ENCODE measurements at regions not wholly inside any gene's neighbourhood (a gene's known extent, or its start where the extent isn't known, plus 50 kb on each side); places are given as distances from the start of the nearest gene placed in this dataset.

- Histone ChIP-seq H3K9me3 (no peaks in the 10 kb centered on the region), H3K36me3 (ENCODE audit: insufficient read depth in 1 of 2, low read depth in 1 of 2) (no peaks in the 10 kb centered on the region), H3K4me3 (no peak overlapping the region), H3K27ac (no peak overlapping the region), H3K27me3 (ENCODE audit: insufficient read depth in 3 of 3, low read length in 2 of 3) (no peaks in the 10 kb centered on the region), H3K4me1 (no peaks in the 10 kb centered on the region)
- TF ChIP-seq CTCF (IDR thresholded peaks at IDR 0.05) = no peak
- ATAC-seq (no peak), DNase-seq (no peak)
- 43 to 52% (median 52%) methylated on average over 4 of the region's 4 CpGs for WGBS, 3 donors
- intact Hi-C loops (cut with DNase I) = no loop called here
These were observed 243.3 kb downstream of the TSN start for GRCh38 chr2:121998751-121999150.

DNA sequence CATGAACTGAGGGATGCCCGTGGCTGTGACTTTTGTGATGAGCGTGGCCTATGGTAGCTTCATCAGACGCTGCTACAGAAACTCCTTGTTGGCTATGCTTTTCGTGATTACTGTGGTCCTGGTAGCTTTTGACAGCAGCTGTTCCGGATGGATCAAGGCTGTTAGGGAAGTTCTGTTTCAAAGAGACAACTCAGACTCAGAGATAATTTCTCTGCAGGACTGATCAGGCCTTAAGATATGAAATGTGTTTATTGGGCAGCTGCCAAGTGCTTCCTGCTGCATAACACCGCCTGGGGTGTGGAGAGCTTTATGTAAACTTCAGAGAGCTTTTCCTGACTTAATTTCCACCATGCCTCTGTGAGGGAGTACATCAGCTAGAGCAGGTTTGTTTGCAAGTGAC is 243.8 kb downstream of the TSN start:
- Histone ChIP-seq H3K4me3 (no peak overlapping the region), H3K27ac (no peak overlapping the region), H3K9me3 (no peaks in the 10 kb centered on the region), H3K4me1 (no peaks in the 10 kb centered on the region), H3K27me3 (ENCODE audit: insufficient read depth in 3 of 3, low read length in 2 of 3) (no peaks in the 10 kb centered on the region), H3K36me3 (ENCODE audit: insufficient read depth in 1 of 2, low read depth in 1 of 2) (no peaks in the 10 kb centered on the region)
- 20 to 29% (median 27%) methylated on average over 6 of the region's 6 CpGs for WGBS, 3 donors
- intact Hi-C loops (cut with DNase I) = no loop called here
- DNase-seq (no peak), ATAC-seq (no peak)
- TF ChIP-seq CTCF (IDR thresholded peaks at IDR 0.05) = no peak

GRCh38 chr2:122000556-122001340 is 245.3 kb downstream of the TSN start:
- H3K4me3 ChIP-seq = no peak overlapping the region
- WGBS, 3 donors = 94 to 96% (median 96%) methylated on average over 21 of the region's 21 CpGs
- no peak for TF ChIP-seq CTCF (IDR thresholded peaks at IDR 0.05)
- H3K9me3 ChIP-seq = no peaks in the 10 kb centered on the region
- DNase-seq = no peak
- no peak overlapping the region for H3K27ac ChIP-seq
- H3K4me1 ChIP-seq = no peaks in the 10 kb centered on the region
- H3K36me3 ChIP-seq (ENCODE audit: insufficient read depth in 1 of 2, low read depth in 1 of 2) = no peaks in the 10 kb centered on the region
- intact Hi-C loops (cut with DNase I) = no loop called here
- H3K27me3 ChIP-seq (ENCODE audit: insufficient read depth in 3 of 3, low read length in 2 of 3) = no peaks in the 10 kb centered on the region
- no peak for ATAC-seq

DNA sequence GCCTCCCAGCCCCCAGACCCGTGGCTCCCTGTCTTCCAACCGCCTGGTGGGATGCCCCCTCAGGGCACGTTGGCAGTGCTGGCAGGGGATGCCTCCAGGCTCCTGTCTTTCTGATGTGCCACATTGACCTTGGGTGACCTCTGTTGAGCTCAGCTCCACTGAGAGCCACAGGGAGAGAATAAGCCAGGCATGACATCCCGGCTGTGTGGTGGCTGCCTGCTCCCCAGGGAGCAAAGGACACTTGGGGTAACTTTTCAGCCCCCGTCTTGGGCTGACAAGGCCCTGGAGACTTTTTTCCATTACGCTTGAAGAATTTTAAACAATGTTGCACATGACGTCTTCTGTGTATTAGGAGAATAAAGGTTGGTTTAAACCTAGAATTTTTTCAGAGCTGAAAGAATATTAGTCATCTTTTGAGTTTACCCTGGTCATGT is 246.0 kb downstream of the TSN start:
- no peak for ATAC-seq
- Histone ChIP-seq H3K9me3 (no peaks in the 10 kb centered on the region), H3K27me3 (ENCODE audit: insufficient read depth in 3 of 3, low read length in 2 of 3) (no peaks in the 10 kb centered on the region), H3K27ac (no peak overlapping the region), H3K4me1 (no peaks in the 10 kb centered on the region), H3K4me3 (no peak overlapping the region), H3K36me3 (ENCODE audit: insufficient read depth in 1 of 2, low read depth in 1 of 2) (no peaks in the 10 kb centered on the region)
- intact Hi-C loops (cut with DNase I) = no loop called here
- no peak for DNase-seq
- no peak for TF ChIP-seq CTCF (IDR thresholded peaks at IDR 0.05)
- 41 to 48% (median 45%) methylated on average over 7 of the region's 7 CpGs for WGBS, 3 donors
